ENCODE measurements at regions not wholly inside any gene's neighbourhood (a gene's known extent, or its start where the extent isn't known, plus 50 kb on each side); places are given as distances from the start of the nearest gene placed in this dataset.
A peak's percentile ranks its signal among the peaks of the same experiment; 100 is the strongest.

DNA sequence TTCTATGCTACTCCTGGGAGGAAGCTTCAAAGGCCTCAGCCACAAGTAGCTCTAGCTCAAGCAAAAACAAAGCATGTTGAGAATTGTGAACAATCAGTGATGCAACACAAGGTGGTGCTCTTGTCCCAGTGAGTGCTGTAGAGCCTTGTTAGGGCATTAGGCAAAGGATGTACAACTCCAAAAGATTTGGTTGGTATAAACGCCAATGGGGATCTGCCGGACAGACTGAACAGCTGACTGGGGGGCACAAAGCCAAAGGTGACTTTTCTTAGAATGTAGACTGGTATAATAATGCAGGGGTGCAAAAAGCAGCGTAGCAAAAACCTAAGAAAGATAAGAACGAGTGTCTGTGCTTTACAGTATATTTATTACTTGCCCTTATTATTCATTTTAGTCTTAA is 62.6 kb upstream of the ALB start:
- WGBS (ENCODE audit: extremely low coverage, insufficient read length, low lambda C conversion rate), result no CpG with 5 or more reads among the region's 4 CpGs
- Histone ChIP-seq H2BK5ac (ENCODE audit: insufficient read length, low read length) (no peak overlapping the region), H3K23me2 (ENCODE audit: insufficient read length, low read depth, low read length, poor library complexity, severe bottlenecking) (no peaks in the 10 kb centered on the region), H3T11ph (ENCODE audit: low read length) (no peak overlapping the region), H3K18ac (ENCODE audit: insufficient read length, low read depth, low read length) (no peak overlapping the region), H3K79me1 (ENCODE audit: insufficient read depth, low read depth, low read length, poor library complexity, severe bottlenecking) (no peaks in the 10 kb centered on the region), H2BK20ac (ENCODE audit: low read depth, low read length, poor library complexity, severe bottlenecking) (no peak overlapping the region), H2AFZ (ENCODE audit: low read length) (no peak overlapping the region), H3K9me3 (ENCODE audit: control insufficient read depth, low read depth, low read length) (no peaks in the 10 kb centered on the region), H4K91ac (ENCODE audit: insufficient read length, low read depth, low read length) (no peak overlapping the region), H2BK120ac (ENCODE audit: low read depth, low read length, poor library complexity, severe bottlenecking) (no peak overlapping the region), H3K27me3 (ENCODE audit: insufficient read depth, low read length) (no peaks in the 10 kb centered on the region), H4K5ac (ENCODE audit: insufficient read length, low read depth, low read length) (no peak overlapping the region), H3K14ac (ENCODE audit: insufficient read depth, low read length) (no peak overlapping the region), H2AK5ac (ENCODE audit: insufficient read length, low read length) (no peak overlapping the region), H3K27ac (ENCODE audit: insufficient read length, low read depth, low read length) (no peak overlapping the region), H3K9ac (ENCODE audit: extremely low read depth, insufficient read length, low read length) (no peak overlapping the region), H3K79me2 (ENCODE audit: insufficient read depth, low read length) (no peaks in the 10 kb centered on the region), H4K20me1 (ENCODE audit: control insufficient read depth, insufficient read depth, insufficient read length) (no peaks in the 10 kb centered on the region), H2BK12ac (ENCODE audit: insufficient read length, low read depth, low read length) (no peak overlapping the region), H3K23ac (ENCODE audit: insufficient read length, low read depth, low read length) (no peak overlapping the region), H3K4me2 (ENCODE audit: insufficient read depth, insufficient read length, low read length) (no peak overlapping the region), H2BK15ac (ENCODE audit: low read depth, low read length) (no peak overlapping the region), H3K4me1 (ENCODE audit: insufficient read depth, low read length) (no peaks in the 10 kb centered on the region; the same call in 1 of the 2 replicates), H3K4ac (ENCODE audit: low read depth, low read length) (no peak overlapping the region), H3K56ac (ENCODE audit: insufficient read length, low read depth, low read length) (no peak overlapping the region), H4K8ac (replicated peaks; ENCODE audit: insufficient read length, low read depth, low read length) (no peak overlapping the region)
- Mint-ChIP-seq H3K4me1 (peaks cover 12 to 20% of the 10 kb centered on the region in 2 experiments), H3K36me3 (ENCODE audit: insufficient read depth in 1 of 3, low read depth in 3 of 3) (peaks cover 4 to 9% (median 7%) of the 10 kb centered on the region in 3 experiments), H3K27me3 (ENCODE audit: low read depth) (no peaks in the 10 kb centered on the region), H3K4me3 (no peak overlapping the region; a peak in 1 of 5 replicates), H3K9me3 (peaks cover 12 to 13% of the 10 kb centered on the region in 2 experiments; a peak in 4 of 5 replicates), H3K27ac (peak overlapping the region in 1 of 3 experiments; percentile 94; a peak in 1 of 7 replicates)
- DNase-seq, result peak; percentile 59
- TF ChIP-seq CTCF (conservative IDR thresholded peaks at IDR 0.05), result peak; percentile 82
